ENCODE measurements at regions not wholly inside any gene's neighbourhood (a gene's known extent, or its start where the extent isn't known, plus 50 kb on each side); places are given as distances from the start of the nearest gene placed in this dataset.

DNA sequence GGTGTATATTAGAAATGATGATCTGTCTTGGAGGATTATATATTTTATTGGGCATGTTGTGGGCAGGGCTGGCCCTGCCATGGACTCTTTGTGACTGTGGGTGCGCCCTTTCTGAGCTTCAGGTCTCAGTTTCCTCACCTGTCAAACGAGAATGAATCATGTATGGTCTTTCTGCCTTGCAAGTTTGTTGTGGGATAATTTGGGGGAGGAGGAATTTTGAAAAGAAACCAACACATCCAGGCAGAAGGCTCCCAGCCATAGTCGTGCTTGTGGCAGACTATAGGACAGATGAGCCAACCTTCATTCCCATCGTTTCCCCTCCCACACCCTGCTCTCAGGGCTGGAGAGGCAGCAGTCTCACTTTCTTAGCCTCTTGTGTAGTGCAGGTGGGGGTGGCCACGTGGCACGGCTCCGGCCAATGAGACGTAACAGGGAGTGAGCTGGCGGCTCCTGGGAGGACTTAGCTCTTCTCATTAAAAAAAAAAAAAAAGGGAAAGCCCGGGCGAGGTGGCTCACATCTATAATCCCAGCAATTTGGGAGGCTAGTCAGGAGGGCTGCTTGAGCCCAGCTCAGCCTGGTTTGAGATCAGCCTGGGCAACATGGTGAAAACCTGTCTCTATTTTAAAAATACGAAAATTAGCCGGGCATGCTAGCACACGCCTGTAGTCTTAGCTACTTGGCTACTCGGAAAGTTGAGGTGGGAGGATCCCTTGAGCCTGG, 63.1 kb downstream of the RHOB start:
- TF ChIP-seq, protein P1, sequence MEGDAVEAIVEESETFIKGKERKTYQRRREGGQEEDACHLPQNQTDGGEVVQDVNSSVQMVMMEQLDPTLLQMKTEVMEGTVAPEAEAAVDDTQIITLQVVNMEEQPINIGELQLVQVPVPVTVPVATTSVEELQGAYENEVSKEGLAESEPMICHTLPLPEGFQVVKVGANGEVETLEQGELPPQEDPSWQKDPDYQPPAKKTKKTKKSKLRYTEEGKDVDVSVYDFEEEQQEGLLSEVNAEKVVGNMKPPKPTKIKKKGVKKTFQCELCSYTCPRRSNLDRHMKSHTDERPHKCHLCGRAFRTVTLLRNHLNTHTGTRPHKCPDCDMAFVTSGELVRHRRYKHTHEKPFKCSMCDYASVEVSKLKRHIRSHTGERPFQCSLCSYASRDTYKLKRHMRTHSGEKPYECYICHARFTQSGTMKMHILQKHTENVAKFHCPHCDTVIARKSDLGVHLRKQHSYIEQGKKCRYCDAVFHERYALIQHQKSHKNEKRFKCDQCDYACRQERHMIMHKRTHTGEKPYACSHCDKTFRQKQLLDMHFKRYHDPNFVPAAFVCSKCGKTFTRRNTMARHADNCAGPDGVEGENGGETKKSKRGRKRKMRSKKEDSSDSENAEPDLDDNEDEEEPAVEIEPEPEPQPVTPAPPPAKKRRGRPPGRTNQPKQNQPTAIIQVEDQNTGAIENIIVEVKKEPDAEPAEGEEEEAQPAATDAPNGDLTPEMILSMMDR (conservative IDR thresholded peaks at IDR 0.05): no peak
- H3K27ac ChIP-seq: no peak overlapping the region

DNA sequence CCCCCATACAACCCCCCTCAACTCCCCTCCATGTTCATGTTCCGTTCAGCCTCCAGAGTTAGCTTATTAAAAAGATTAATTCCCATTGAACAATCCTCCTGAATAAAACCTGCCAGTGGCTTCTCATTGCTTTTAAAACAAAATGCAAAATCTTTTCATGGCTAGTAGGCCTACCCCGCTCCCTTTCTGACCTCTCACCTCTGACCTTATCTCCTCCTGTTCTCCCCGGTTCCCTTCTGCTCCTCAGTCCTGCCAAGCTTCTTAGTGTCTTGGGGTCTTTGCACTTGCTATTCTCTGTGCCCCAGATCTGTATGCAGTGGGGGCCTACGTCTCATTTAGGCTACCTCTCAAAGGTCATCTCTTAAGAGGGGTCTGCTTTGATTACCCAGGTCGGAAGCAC, 64.3 kb downstream of the RHOB start:
- H3K27ac ChIP-seq: no peak overlapping the region
- TF ChIP-seq, protein P1 (conservative IDR thresholded peaks at IDR 0.05): no peak

DNA sequence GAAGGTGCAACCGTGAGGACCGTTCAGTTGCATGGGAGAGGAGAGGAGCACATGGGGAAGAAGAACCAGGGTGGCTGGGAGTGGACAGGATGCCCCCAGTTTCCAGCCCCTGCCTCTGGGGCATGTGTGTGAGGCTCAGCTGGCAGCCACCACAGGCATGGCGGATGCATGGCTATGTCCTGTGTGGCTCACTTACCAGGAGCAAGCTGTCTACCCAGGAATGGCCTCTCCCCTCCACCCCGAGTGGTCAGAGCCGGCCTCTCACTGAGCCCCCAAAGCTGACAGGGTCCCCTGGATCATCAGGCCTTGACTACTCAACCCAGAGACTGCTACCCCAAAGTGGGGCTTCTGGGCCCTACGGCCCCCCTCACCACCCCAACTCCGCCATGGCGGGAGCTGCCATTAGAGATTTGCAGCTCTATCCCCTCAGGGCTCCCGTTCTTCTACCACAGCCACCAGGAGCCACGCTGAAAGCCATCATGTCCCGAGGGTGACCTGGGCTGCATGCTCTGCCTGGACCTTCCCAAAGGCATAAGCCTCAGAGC, 65.3 kb downstream of the RHOB start:
- no peak overlapping the region for H3K27ac ChIP-seq
- TF ChIP-seq, protein P1 (conservative IDR thresholded peaks at IDR 0.05): no peak

DNA sequence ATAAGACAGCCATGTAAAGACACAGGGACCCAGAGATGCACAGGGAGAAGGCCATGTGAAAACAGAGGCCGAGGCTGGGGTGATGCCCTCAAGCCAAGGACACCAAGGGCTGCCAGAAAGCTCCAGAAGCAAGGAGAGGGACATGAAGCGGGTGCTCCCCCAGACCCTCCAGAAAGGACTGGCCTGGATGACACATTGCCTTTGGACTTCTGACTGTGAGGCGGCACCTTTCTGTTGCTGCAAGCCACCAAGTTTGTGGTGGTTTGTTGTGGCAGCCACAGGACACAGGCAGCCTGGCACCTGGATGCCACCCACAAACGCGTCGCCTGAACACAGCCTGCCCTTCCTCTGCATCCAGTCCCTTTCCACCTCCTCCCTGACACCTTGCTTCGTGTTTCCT, 67.1 kb downstream of the RHOB start:
- H3K27ac ChIP-seq: no peak overlapping the region
- TF ChIP-seq, protein P1 (conservative IDR thresholded peaks at IDR 0.05): no peak

DNA sequence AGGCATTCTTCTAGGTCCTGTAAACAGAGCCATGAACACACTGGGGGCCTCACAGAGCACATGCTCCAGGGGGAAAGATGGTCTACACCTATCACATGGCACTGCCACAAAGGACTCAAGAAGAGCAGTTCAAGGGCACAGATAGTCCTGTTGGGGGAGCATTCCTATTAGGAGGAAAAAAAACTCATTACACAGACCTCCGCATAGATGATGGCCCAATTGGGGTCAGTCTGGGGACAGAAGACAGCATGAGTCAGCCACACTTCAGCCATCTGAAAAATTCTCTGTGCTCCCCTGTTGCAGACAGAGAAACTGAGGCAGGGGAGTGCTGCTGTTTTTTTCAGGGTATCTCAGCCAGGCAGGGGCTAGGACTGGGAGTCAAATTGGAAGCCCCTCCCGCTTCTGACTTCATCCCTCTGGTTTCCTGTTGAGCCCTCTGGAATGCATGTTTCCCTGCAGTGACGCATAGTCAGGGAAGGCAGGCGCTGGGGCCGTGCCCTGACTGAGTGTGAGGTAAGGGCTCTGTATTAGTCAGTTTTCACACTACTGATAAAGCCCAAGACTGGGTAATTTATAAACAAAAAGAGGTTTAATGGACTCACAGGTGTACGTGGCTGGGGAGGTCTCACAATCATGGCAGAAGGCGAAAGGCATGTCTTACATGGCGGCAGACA, 67.9 kb downstream of the RHOB start:
- TF ChIP-seq, protein P1 (conservative IDR thresholded peaks at IDR 0.05): no peak
- H3K27ac ChIP-seq: no peak overlapping the region

DNA sequence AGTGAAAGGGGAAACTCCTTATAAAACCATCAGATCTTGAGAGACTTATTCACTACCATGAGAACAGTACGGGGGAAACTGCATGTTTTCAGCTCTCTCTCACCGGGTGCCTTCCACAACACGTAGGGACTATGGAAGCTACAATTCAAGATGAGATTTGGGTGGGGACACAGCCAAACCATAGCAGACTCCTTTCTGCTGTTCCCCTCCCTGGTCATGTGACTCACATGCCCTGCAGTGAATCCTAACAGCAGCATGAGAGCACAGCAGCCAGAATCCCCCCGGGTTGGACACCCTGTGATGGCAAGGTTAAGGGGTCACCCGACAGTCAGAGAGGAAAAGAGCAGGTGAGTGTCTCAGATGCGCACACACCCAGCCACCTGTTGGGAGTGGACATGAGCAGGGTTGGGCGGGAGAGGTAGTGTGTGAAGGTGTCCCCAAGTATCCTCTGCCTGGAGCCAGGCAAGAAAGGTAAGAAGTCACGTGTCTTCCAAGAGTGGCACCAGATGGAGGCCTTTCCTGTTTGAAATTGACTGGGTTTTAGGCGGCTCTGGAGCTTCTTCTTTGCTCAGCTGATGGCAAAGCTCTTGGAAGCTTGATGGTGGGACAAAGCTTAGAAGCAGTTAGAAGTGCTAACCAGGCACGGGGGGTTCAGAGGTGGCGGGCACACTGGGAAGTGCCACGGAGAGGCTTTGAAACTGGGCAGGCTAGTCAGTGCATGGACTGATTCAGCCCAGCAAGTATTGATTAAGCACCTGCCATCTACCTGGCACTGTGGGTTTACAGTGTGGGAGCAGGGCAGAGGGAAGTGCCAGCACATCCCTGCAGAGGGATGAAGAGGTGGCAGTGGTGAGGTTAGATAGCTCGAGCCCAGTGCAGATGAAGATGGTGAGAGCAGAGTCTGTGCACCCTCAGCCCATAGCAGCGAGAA, 68.7 kb downstream of the RHOB start:
- no peak overlapping the region for H3K27ac ChIP-seq
- TF ChIP-seq, protein P1 (conservative IDR thresholded peaks at IDR 0.05): no peak

DNA sequence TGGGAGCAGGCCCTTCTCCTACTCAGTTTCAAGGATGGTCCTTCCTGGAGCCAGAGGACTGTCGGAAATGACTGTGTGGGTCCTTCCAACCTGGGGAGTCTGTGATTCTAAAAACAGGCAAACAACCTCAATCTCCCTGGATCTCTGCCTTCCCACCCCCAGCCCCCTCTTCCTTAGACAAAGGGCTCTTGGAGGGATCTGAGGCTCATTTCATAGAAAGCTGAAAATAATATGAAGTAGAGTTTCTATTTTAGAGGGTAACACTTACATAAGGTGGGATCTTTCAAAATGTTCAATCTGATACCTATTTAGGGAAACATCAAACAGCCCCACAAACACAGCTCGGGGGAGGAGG, 69.4 kb downstream of the RHOB start:
- H3K27ac ChIP-seq: no peak overlapping the region
- TF ChIP-seq, protein P1 (conservative IDR thresholded peaks at IDR 0.05): no peak
